ENCODE measurements at regions not wholly inside any gene's neighbourhood (a gene's known extent, or its start where the extent isn't known, plus 50 kb on each side); places are given as distances from the start of the nearest gene placed in this dataset.
"Not testable (repeated sequence)": the region's sequence is repeated elsewhere in the genome, so short reads cannot be mapped to it uniquely, and the experiment has no call there.

- TF ChIP-seq, protein P1, sequence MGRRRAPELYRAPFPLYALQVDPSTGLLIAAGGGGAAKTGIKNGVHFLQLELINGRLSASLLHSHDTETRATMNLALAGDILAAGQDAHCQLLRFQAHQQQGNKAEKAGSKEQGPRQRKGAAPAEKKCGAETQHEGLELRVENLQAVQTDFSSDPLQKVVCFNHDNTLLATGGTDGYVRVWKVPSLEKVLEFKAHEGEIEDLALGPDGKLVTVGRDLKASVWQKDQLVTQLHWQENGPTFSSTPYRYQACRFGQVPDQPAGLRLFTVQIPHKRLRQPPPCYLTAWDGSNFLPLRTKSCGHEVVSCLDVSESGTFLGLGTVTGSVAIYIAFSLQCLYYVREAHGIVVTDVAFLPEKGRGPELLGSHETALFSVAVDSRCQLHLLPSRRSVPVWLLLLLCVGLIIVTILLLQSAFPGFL (CRISPR knock-in tag; IDR thresholded peaks at IDR 0.05; ENCODE audit: borderline replicate concordance) = not testable (repeated sequence)
- not testable (repeated sequence) for TF ChIP-seq ATF3 (CRISPR knock-in tag; conservative IDR thresholded peaks at IDR 0.05); ZNF219 (CRISPR knock-in tag; IDR thresholded peaks at IDR 0.05; ENCODE audit: borderline replicate concordance); CTCF (IDR thresholded peaks at IDR 0.05); TEAD1 (CRISPR knock-in tag; IDR thresholded peaks at IDR 0.05); JUN (CRISPR knock-in tag; IDR thresholded peaks at IDR 0.05)
These were observed 62.4 kb downstream of the FOXA2 start for GRCh38 chr20:22521940-22522339.
